WTC11 (cell line): ENCODE measurements at regions not wholly inside any gene's neighbourhood (a gene's known extent, or its start where the extent isn't known, plus 50 kb on each side); places are given as distances from the start of the nearest gene placed in this dataset.

ENCODE experiments used
- ATAC-seq: fragments of 200-7000 bp; cut with Tn5 transposase; 2 replicates; pipeline ENCODE4 v1.10.0; 2021; ENCODE audit warnings: mild to moderate bottlenecking, moderate library complexity
- CTCF ChIA-PET: fragments of 300-600 bp; sonication (Branson Sonifier 250); formaldehyde crosslinking; loops from one replicate; lab custom pipeline; 2021; ENCODE audit warnings: antibody characterized with exemption; lab: Charles Lee
- POLR2A ChIA-PET: fragments of 350-600 bp; sonication (Branson Sonifier 250); formaldehyde crosslinking; loops from one replicate; lab custom pipeline; 2021; ENCODE audit warnings: antibody characterized with exemption; lab: Charles Lee
- DNase-seq: peaks from one replicate; pipeline ENCODE4 v3.0.0; 2021; ENCODE audit warnings: low spot score
- H3K27ac Mint-ChIP-seq: 2 replicates; pipeline ENCODE4 v1.8.0; 2021; ENCODE audit warnings: mixed read lengths
- H3K27me3 Mint-ChIP-seq: 2 replicates; pipeline ENCODE4 v1.8.0; 2021; ENCODE audit warnings: low read depth, mild to moderate bottlenecking, moderate library complexity, mixed read lengths
- H3K36me3 Mint-ChIP-seq: 2 replicates; pipeline ENCODE4 v1.8.0; 2021; ENCODE audit warnings: mixed read lengths
- H3K4me1 Mint-ChIP-seq: 2 replicates; pipeline ENCODE4 v1.8.0; 2022; ENCODE audit warnings: mixed read lengths
- H3K4me3 Mint-ChIP-seq: 2 replicates; pipeline ENCODE4 v1.8.0; 2021; ENCODE audit warnings: mild to moderate bottlenecking, moderate library complexity, mixed read lengths
- H3K9me3 Mint-ChIP-seq: 2 replicates; pipeline ENCODE4 v1.8.0; 2021; ENCODE audit warnings: mixed read lengths
- E2F4 ChIP-seq: sonication (generic); formaldehyde crosslinking; IDR thresholded peaks from 2 replicates; pipeline ENCODE4 v1.8.1; 2022; ENCODE audit warnings: low read depth, mild to moderate bottlenecking, moderate library complexity, missing genetic modification reagents, borderline replicate concordance
- FOXJ3 ChIP-seq: sonication (generic); formaldehyde crosslinking; IDR thresholded peaks from 2 replicates; pipeline ENCODE4 v1.9.0; 2021; ENCODE audit warnings: missing genetic modification reagents, mild to moderate bottlenecking, borderline replicate concordance
- FOXK1 ChIP-seq: sonication (generic); formaldehyde crosslinking; IDR thresholded peaks from 2 replicates; pipeline ENCODE4 v1.8.0; 2022; ENCODE audit warnings: mild to moderate bottlenecking, moderate library complexity, missing genetic modification reagents
- FOXP1 ChIP-seq: sonication (generic); formaldehyde crosslinking; IDR thresholded peaks from 2 replicates; pipeline ENCODE4 v1.8.0; 2022; ENCODE audit warnings: missing genetic modification reagents, mild to moderate bottlenecking, moderate library complexity, borderline replicate concordance
- GABPB1 ChIP-seq: sonication (generic); formaldehyde crosslinking; IDR thresholded peaks from 2 replicates; pipeline ENCODE4 v1.8.1; 2023; ENCODE audit warnings: mild to moderate bottlenecking, missing genetic modification reagents
- GRHL2 ChIP-seq: fragments of 250-450 bp; sonication (Bioruptor Pico); IDR thresholded peaks from 2 replicates; pipeline ENCODE4 v1.8.0; 2022; ENCODE audit warnings: mild to moderate bottlenecking, moderate library complexity; ENCODE audit not compliant: insufficient replicate concordance, severe bottlenecking
- GTF2I ChIP-seq: fragments of 250-450 bp; sonication (Bioruptor Pico); conservative IDR thresholded peaks from 2 replicates; pipeline ENCODE4 v1.4.0; 2021; ENCODE audit warnings: mild to moderate bottlenecking
- HMGXB4 ChIP-seq: sonication (generic); formaldehyde crosslinking; IDR thresholded peaks from 2 replicates; pipeline ENCODE4 v1.8.1; 2023; ENCODE audit warnings: mild to moderate bottlenecking, moderate library complexity, missing genetic modification reagents
- JAZF1 ChIP-seq: fragments of 250-450 bp; sonication (Bioruptor Pico); IDR thresholded peaks from 2 replicates; pipeline ENCODE4 v1.9.0; 2021; ENCODE audit warnings: moderate library complexity, mild to moderate bottlenecking, inconsistent platforms
- NR1H2 ChIP-seq: sonication (generic); formaldehyde crosslinking; IDR thresholded peaks from 2 replicates; pipeline ENCODE4 v1.9.0; 2021; ENCODE audit warnings: mild to moderate bottlenecking, moderate library complexity, missing genetic modification reagents
- PRDM15 ChIP-seq: sonication (generic); formaldehyde crosslinking; IDR thresholded peaks from 2 replicates; pipeline ENCODE4 v1.8.0; 2022; ENCODE audit warnings: missing genetic modification reagents
- TP53 ChIP-seq: sonication (generic); formaldehyde crosslinking; IDR thresholded peaks from 2 replicates; pipeline ENCODE4 v1.8.1; 2023; ENCODE audit warnings: mild to moderate bottlenecking, missing genetic modification reagents
- ZNF219 ChIP-seq: sonication (generic); formaldehyde crosslinking; IDR thresholded peaks from 2 replicates; pipeline ENCODE4 v1.8.0; 2023; ENCODE audit warnings: missing genetic modification reagents, mild to moderate bottlenecking, borderline replicate concordance
- ZNF281 ChIP-seq: sonication (generic); formaldehyde crosslinking; IDR thresholded peaks from 2 replicates; pipeline ENCODE4 v1.8.0; 2023; ENCODE audit warnings: mild to moderate bottlenecking, missing genetic modification reagents
- ZNF317 ChIP-seq: sonication (generic); formaldehyde crosslinking; IDR thresholded peaks from 2 replicates; pipeline ENCODE4 v1.8.1; 2023; ENCODE audit warnings: low read depth, mild to moderate bottlenecking, moderate library complexity, missing genetic modification reagents, borderline replicate concordance
- TF ChIP-seq, protein P1 (sequence below): fragments of 250-450 bp; sonication (Bioruptor Pico); IDR thresholded peaks from 2 replicates; pipeline ENCODE4 v1.8.0; 2021; ENCODE audit warnings: mild to moderate bottlenecking
- TF ChIP-seq, protein P2 (sequence below): sonication (generic); formaldehyde crosslinking; IDR thresholded peaks from 2 replicates; pipeline ENCODE4 v1.8.0; 2022; ENCODE audit warnings: mild to moderate bottlenecking, missing genetic modification reagents
- TF ChIP-seq, protein P3 (sequence below): fragments of 250-450 bp; sonication (Bioruptor Pico); IDR thresholded peaks from 2 replicates; pipeline ENCODE4 v2.1.2; 2022; ENCODE audit warnings: mild to moderate bottlenecking, moderate library complexity

- TF ChIP-seq, protein P1, sequence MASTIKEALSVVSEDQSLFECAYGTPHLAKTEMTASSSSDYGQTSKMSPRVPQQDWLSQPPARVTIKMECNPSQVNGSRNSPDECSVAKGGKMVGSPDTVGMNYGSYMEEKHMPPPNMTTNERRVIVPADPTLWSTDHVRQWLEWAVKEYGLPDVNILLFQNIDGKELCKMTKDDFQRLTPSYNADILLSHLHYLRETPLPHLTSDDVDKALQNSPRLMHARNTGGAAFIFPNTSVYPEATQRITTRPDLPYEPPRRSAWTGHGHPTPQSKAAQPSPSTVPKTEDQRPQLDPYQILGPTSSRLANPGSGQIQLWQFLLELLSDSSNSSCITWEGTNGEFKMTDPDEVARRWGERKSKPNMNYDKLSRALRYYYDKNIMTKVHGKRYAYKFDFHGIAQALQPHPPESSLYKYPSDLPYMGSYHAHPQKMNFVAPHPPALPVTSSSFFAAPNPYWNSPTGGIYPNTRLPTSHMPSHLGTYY: no peak
- TF ChIP-seq GRHL2 (CRISPR knock-in tag) (no peak), E2F4 (no peak), NR1H2 (CRISPR knock-in tag) (no peak), FOXP1 (CRISPR knock-in tag) (no peak), ZNF281 (CRISPR knock-in tag) (no peak), ZNF317 (CRISPR knock-in tag) (no peak)
These were observed 98.8 kb downstream of the BANF2 start (continued) for GRCh38 chr20:17798601-17799000.

GRCh38 chr20:17797579-17797978 lies 97.8 kb downstream of the BANF2 start:
- H3K9me3 Mint-ChIP-seq: peaks cover 52% of the 10 kb centered on the region
- no peak overlapping the region for H3K27ac Mint-ChIP-seq
- POLR2A ChIA-PET: no interaction called here

More at GRCh38 chr20:17797579-17797978, 97.8 kb downstream of the BANF2 start:
- H3K4me3 Mint-ChIP-seq: no peak overlapping the region
- ATAC-seq: no peak
- TF ChIP-seq FOXK1 (CRISPR knock-in tag): no peak
- TF ChIP-seq GTF2I (CRISPR knock-in tag): no peak
- TF ChIP-seq FOXJ3 (CRISPR knock-in tag): no peak
- TF ChIP-seq ZNF219: no peak
- TF ChIP-seq HMGXB4: no peak
- TF ChIP-seq, protein P2, sequence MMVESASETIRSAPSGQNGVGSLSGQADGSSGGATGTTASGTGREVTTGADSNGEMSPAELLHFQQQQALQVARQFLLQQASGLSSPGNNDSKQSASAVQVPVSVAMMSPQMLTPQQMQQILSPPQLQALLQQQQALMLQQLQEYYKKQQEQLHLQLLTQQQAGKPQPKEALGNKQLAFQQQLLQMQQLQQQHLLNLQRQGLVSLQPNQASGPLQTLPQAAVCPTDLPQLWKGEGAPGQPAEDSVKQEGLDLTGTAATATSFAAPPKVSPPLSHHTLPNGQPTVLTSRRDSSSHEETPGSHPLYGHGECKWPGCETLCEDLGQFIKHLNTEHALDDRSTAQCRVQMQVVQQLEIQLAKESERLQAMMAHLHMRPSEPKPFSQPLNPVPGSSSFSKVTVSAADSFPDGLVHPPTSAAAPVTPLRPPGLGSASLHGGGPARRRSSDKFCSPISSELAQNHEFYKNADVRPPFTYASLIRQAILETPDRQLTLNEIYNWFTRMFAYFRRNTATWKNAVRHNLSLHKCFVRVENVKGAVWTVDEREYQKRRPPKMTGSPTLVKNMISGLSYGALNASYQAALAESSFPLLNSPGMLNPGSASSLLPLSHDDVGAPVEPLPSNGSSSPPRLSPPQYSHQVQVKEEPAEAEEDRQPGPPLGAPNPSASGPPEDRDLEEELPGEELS: no peak
- TF ChIP-seq, protein P3, sequence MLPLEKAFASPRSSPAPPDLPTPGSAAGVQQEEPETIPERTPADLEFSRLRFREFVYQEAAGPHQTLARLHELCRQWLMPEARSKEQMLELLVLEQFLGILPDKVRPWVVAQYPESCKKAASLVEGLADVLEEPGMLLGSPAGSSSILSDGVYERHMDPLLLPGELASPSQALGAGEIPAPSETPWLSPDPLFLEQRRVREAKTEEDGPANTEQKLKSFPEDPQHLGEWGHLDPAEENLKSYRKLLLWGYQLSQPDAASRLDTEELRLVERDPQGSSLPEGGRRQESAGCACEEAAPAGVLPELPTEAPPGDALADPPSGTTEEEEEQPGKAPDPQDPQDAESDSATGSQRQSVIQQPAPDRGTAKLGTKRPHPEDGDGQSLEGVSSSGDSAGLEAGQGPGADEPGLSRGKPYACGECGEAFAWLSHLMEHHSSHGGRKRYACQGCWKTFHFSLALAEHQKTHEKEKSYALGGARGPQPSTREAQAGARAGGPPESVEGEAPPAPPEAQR (CRISPR knock-in tag): no peak
- TF ChIP-seq PRDM15 (CRISPR knock-in tag): no peak
- TF ChIP-seq TP53 (CRISPR knock-in tag): no peak
- TF ChIP-seq GABPB1 (CRISPR knock-in tag): no peak
- TF ChIP-seq JAZF1 (CRISPR knock-in tag): no peak
- DNase-seq: no peak
- H3K36me3 Mint-ChIP-seq: peaks cover 24% of the 10 kb centered on the region
- H3K27me3 Mint-ChIP-seq: no peaks in the 10 kb centered on the region
- 0 out of 2 replicates have a peak, but pooled peaks cover 7% of the 10 kb centered on the region for H3K4me1 Mint-ChIP-seq
- CTCF ChIA-PET: interaction anchor here (0.8 to 1.9 kb wide), 2 partner anchors 115 to 417 kb away, joined by 3 to 4 read pairs; partner anchors contain the start of gene RRBP1
